ENCODE measurements at regions not wholly inside any gene's neighbourhood (a gene's known extent, or its start where the extent isn't known, plus 50 kb on each side); places are given as distances from the start of the nearest gene placed in this dataset.

- no peak for DNase-seq (ENCODE audit: low spot score)
- ATAC-seq: no peak
Observed at GRCh38 chr2:139850254-139850890, 1070.2 kb upstream of the NXPH2 start.

GRCh38 chr2:139836769-139837168, 1056.6 kb upstream of the NXPH2 start:
- no peak for ATAC-seq

GRCh38 chr2:139835101-139835500, 1054.9 kb upstream of the NXPH2 start:
- ATAC-seq (no peak), DNase-seq (ENCODE audit: low spot score) (no peak)

More at GRCh38 chr2:139836769-139837168, 1056.6 kb upstream of the NXPH2 start:
- no peak for DNase-seq (ENCODE audit: low spot score)

- ATAC-seq (no peak), DNase-seq (ENCODE audit: low spot score) (no peak)
Observed at GRCh38 chr2:139828011-139828410, 1047.8 kb upstream of the NXPH2 start.

- ATAC-seq (no peak), DNase-seq (ENCODE audit: low spot score) (no peak)
Observed at GRCh38 chr2:139825726-139826125, 1045.5 kb upstream of the NXPH2 start.

DNA sequence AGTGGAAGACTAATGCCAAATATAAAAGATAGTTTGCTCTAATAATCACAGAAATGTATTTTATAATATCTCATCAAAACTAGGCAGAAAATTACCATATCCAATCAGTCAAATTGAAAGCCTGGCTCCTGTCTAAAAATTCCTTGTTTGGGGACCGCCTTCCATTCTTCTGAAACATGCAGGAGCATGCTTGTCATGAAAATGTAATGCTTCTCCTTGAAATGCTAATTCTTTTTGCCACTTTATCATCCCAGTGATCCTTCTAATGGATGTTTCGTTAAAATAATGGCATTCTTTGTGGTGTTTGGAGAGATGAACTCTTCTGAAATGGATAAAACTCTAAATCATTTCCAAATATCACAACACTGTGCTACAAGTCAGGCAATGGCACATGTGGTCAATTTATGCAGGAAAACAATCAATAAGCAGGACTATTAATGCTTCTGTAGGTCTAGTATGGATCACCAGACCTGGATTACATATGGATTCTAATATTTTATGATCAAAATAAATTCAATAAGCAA, 1039.1 kb upstream of the NXPH2 start:
- DNase-seq (ENCODE audit: low spot score) (no peak), ATAC-seq (no peak)

GRCh38 chr2:139814458-139814857, 1034.3 kb upstream of the NXPH2 start:
- ATAC-seq (no peak), DNase-seq (ENCODE audit: low spot score) (no peak)

- ATAC-seq (no peak), DNase-seq (ENCODE audit: low spot score) (no peak)
Observed at GRCh38 chr2:139813340-139813739, 1033.2 kb upstream of the NXPH2 start.

- DNase-seq (ENCODE audit: low spot score) (no peak), ATAC-seq (no peak)
Observed at GRCh38 chr2:139805441-139805840, 1025.3 kb upstream of the NXPH2 start.

- ATAC-seq: no peak
Observed at GRCh38 chr2:139798391-139798790, 1018.2 kb upstream of the NXPH2 start.

GRCh38 chr2:139790807-139791752, 1010.9 kb upstream of the NXPH2 start:
- DNase-seq (ENCODE audit: low spot score) (no peak), ATAC-seq (no peak)

More at GRCh38 chr2:139798391-139798790, 1018.2 kb upstream of the NXPH2 start:
- no peak for DNase-seq (ENCODE audit: low spot score)

DNA sequence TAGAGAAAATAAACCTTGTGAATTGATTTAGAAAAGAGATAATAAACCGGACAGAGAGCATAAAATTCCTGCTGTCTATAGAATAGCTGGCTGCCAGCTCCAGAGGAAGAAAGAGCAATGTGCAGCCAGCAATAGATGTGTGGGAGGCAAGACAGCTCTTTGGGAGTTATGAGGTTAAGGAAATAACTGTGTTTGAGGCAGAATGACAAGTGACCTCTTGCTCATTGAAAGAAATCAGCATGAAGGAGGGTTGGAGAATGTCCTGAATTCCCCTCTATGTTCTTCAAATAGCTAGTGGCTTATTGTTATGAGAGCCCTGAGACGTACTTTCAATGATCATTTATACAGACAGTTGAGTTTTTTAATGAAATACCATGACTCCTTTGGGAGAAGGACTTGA, 1009.9 kb upstream of the NXPH2 start:
- ATAC-seq (no peak), DNase-seq (ENCODE audit: low spot score) (no peak)

DNA sequence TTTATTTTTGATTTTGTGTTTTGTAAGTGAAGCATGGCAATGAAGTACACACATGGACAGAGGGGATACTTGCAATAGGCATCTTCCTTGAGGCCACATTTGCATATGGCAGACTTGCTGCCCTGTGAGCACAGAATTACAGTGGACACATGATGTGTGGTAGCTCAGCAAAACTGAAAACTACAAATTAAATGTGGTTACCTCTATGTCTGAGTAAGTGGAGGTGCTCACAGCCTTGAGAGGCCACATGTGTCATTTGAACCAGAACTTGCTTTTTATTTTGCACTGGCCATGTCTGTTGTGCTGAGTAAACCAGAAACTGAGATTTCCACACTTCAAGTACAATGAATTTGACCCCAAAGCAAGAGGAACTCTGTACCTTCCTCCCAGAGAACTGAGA, 998.5 kb upstream of the NXPH2 start:
- DNase-seq (ENCODE audit: low spot score) (no peak), ATAC-seq (no peak)

DNA sequence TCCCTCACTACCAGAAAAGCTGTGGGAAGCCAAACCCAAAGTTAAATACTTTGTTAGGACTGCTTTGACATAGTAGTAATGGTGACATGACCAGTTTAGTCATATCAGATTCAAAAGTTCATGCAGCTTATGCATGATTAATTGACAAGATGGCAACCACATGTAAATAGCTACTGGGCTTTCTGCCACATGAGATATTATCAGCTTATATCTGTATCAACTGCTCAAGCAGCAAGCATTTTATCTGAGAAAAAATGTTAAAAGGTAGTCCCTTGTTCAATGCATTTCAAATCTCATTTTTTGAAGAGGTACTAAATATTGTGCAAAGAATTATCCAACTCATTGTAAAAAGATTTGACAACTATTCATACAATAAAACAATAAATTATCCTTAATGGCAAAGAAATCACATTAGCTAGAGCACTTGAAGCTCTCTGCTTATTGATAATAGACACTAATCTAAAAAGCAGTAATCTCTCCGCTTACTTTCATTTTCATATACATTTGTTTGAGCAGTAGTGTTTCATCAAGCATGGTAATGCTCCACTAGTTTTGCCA, 993.6 kb upstream of the NXPH2 start:
- DNase-seq (ENCODE audit: low spot score): no peak
- no peak for ATAC-seq

DNA sequence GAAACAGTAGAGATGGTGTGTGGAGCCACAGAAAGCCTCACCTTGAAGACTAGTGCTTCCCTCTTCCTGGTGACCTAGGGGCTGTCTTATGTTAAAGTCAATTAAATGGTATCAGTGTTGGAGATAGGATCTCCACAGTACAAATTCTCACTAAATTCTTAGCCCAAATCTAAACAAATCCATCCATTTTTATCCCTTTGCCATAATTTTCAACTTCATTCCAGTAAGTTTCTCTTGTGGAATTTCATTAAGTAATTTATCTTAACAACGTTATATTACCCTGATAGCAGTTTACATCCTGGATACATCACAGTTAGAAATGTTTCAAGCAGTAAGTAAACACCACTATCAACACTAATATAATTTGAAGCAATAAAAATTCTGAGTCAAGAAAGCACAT, 989.4 kb upstream of the NXPH2 start:
- ATAC-seq: no peak
- DNase-seq (ENCODE audit: low spot score): no peak

- ATAC-seq (no peak), DNase-seq (ENCODE audit: low spot score) (no peak)
Observed at GRCh38 chr2:139763705-139764104, 983.5 kb upstream of the NXPH2 start.

DNA sequence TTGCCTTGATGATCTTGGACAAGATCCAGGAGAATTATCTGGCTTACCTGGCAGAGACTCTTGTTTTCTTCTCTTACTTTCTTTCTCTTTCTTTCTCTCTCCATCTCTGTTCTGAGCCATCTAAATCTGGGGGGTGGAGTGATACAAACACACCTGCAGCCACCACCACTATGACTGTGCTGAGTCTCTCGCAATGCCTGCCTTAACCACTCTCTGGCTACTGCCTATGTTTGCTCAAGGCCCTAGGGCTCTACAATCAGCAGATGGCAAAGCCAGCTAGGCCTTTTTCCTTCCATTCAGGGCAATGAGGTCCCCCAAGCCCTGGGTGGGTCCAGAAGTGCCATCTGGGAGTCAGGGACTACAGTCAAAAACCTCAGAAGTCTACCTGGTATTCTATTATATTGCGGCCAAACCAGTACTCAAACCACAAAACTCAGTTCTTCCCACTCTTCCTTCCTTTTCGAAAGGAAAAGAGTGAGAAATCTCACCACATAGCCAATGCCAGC, 978.9 kb upstream of the NXPH2 start:
- DNase-seq (ENCODE audit: low spot score): no peak
- no peak for ATAC-seq

DNA sequence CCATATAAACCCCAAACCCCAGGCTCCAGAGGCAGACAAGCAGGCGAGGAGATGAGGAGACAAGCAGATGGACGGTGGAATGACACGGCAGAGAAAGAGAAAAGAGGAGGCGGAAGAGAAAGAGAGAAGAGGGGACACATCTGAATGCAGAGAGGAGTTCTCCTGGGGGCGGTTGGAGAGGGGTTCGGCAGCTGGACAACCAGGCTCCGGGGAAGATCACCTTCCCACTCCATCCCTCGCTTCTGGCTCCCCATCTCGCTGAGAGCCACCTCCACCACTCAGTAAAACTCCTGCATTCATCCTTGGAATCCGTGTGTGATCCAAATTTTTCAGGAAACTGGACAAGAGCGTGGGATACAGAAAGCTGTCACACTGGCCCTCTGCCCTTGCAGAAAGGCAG, 966.7 kb upstream of the NXPH2 start:
- ATAC-seq (no peak), DNase-seq (ENCODE audit: low spot score) (no peak)

GRCh38 chr2:139744273-139744672, 964.1 kb upstream of the NXPH2 start:
- ATAC-seq (no peak), DNase-seq (ENCODE audit: low spot score) (no peak)

- ATAC-seq (no peak), DNase-seq (ENCODE audit: low spot score) (no peak)
Observed at GRCh38 chr2:139742216-139743172, 962.3 kb upstream of the NXPH2 start.

Data from left lobe of liver (tissue), 2 donors.